ENCODE measurements at regions not wholly inside any gene's neighbourhood (a gene's known extent, or its start where the extent isn't known, plus 50 kb on each side); places are given as distances from the start of the nearest gene placed in this dataset.
"Not testable (repeated sequence)": the region's sequence is repeated elsewhere in the genome, so short reads cannot be mapped to it uniquely, and the experiment has no call there.

DNA sequence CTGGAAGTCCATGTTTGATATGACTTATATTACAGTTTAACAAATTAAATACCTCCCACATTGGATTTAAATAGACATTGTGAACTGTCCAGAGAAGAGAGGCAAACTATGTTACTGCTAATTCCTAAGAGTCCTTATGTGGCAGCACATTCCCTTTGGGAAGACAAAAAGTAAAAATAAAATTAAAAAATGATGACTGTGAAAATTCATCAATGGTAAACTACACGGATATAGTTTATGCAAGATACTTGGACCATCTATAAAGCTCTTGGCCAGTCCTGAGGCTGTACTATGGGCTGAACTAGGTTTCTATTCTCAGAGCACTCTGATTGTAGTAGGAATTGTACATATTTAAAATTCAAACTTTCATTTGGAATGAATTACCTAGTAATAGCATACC is 206.4 kb downstream of the LRRK2 start:
- Histone ChIP-seq H3K36me3 (replicated peaks; ENCODE audit: control insufficient read depth, insufficient read depth, low read length) (no peaks in the 10 kb centered on the region), H3K4me3 (ENCODE audit: insufficient read depth, low read depth, low read length) (no peak overlapping the region), H3K27me3 (ENCODE audit: control insufficient read depth, insufficient read depth, low read length) (no peaks in the 10 kb centered on the region)
- no peak for DNase-seq

DNA sequence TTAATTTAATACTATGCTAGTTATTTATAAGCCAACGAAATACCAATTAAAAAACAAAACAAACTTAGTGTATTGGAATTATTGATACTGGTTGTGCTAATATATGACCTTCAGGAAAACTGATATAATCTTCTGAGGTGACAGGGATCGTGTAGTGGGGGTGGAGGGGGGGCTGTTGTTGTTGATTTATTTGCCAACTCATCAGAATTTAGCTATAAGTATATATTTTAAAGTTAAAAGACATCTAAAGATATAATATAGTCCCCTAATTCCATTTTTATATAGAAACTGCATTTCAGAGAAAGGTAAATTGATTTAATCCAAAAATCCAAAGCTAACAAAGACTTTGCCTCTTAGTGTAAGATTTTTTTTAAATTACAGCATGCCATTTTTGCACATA is 210.5 kb downstream of the LRRK2 start:
- Histone ChIP-seq H3K4me3 (ENCODE audit: insufficient read depth, low read depth, low read length) (no peak overlapping the region), H3K36me3 (replicated peaks; ENCODE audit: control insufficient read depth, insufficient read depth, low read length) (no peaks in the 10 kb centered on the region), H3K27me3 (ENCODE audit: control insufficient read depth, insufficient read depth, low read length) (no peaks in the 10 kb centered on the region)
- DNase-seq = no peak

DNA sequence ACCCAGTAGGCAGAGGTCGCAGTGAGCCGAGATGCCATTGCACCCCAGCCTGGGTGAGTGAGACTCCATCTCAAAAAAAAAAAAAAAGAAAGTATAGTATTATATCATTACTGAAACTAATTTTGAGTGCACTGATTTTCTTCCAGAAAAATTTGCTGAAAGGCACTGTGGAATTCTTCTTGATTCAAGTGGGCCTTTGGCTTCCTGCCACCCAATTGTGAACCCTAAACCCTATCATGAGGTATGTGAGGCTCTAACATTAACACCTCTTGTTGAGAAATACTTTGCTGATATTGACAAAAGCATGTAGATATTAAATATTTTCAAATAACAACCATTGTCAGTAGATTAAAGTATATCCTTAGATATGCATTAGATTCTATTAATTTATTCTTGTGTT is 211.2 kb downstream of the LRRK2 start:
- Histone ChIP-seq H3K4me3 (ENCODE audit: insufficient read depth, low read depth, low read length) (no peak overlapping the region), H3K36me3 (replicated peaks; ENCODE audit: control insufficient read depth, insufficient read depth, low read length) (no peaks in the 10 kb centered on the region), H3K27me3 (ENCODE audit: control insufficient read depth, insufficient read depth, low read length) (no peaks in the 10 kb centered on the region)
- DNase-seq = no peak

DNA sequence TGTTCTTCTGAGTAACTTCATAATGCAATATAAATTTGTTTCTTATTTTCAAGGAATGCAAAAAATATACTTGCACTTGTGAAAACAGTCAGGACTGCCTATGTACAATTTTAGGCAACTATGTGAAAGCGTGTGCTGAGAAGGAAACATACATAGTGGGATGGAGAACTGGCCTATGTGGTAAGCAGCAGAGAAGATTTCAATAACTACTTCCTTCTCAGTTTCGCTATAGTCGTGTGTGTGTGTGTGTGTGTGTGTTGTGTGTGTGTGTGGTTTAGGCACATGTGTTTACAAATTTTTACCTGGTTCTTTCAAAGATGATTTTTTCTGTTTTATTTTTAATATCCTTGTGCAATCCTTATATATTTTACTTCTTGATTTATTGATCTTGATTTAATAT is 211.8 kb downstream of the LRRK2 start:
- no peaks in the 10 kb centered on the region for H3K27me3 ChIP-seq (ENCODE audit: control insufficient read depth, insufficient read depth, low read length)
- no peak for DNase-seq
- H3K36me3 ChIP-seq (replicated peaks; ENCODE audit: control insufficient read depth, insufficient read depth, low read length) = no peaks in the 10 kb centered on the region
- no peak overlapping the region for H3K4me3 ChIP-seq (ENCODE audit: insufficient read depth, low read depth, low read length)

DNA sequence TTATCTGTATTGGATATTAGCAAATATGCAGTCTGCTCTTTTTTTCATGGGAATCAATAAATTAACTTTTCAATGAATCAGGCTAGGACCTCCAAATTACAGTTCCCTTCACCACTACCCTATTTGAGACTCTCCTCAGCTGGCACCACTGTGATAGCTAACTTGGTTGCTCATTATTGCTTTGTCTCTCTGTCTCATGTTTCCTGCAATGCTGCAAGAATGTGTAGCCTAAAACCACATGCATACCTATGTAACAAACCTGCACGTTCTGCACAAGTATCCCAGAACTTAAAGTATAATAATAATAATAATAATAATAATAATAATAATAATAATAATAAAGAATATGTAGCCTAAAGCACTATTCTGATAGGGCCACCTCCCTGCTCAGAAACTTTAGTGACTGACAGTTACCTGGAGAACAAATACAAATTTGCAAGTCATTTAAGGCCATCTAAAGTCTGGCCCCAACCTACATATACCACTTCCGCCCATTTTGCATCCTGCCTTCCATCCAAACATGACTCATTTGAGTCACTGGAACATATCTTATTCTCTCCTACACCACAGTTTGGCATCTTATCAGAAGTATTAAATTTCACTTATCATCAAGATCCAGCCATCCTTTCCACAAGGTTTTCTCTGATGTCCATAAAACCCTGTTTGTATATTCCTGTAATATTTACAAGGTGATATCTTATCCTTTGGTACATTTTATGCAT is 215.1 kb downstream of the LRRK2 start:
- H3K27me3 ChIP-seq (ENCODE audit: control insufficient read depth, insufficient read depth, low read length) = no peaks in the 10 kb centered on the region
- H3K36me3 ChIP-seq (replicated peaks; ENCODE audit: control insufficient read depth, insufficient read depth, low read length) = no peaks in the 10 kb centered on the region
- DNase-seq = no peak
- no peak overlapping the region for H3K4me3 ChIP-seq (ENCODE audit: insufficient read depth, low read depth, low read length)

DNA sequence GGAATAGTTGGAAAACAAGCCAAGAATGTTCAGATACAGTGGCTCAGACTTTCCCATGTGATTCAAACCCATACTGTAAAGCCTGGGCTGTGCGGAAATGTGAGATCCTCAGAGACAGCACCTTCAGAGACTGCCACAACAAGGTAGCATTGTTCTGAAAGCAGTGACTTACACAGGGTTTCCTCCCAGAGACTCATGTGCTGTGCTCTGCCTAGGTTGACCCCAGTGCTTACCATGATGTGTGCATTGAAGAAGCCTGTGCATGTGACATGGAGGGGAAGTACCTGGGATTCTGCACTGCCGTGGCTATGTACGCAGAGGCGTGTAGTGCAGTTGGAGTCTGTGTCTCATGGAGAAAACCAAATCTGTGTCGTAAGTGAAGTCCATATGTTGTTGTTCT is 219.4 kb downstream of the LRRK2 start:
- no peak overlapping the region for H3K4me3 ChIP-seq (ENCODE audit: insufficient read depth, low read depth, low read length)
- no peaks in the 10 kb centered on the region for H3K27me3 ChIP-seq (ENCODE audit: control insufficient read depth, insufficient read depth, low read length)
- no peaks in the 10 kb centered on the region for H3K36me3 ChIP-seq (replicated peaks; ENCODE audit: control insufficient read depth, insufficient read depth, low read length)
- DNase-seq = no peak

DNA sequence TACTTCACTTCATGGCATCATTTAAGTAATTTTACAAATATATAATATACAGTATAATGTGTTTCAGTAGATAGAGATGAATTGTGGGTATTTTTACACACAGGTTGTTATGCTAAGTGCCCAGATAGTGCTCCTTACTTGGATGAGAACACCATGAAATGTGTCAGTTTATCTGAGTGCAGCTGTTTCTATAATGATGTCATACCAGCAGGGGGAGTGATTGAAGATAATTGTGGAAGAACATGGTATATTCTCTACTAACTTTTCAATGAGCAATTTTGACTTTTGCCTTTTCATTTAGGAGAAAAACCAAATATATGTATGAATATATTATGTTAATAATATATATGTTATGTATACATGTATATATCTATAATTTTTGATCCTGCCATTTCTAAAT is 221.6 kb downstream of the LRRK2 start:
- H3K36me3 ChIP-seq (replicated peaks; ENCODE audit: control insufficient read depth, insufficient read depth, low read length) = no peaks in the 10 kb centered on the region
- no peak overlapping the region for H3K4me3 ChIP-seq (ENCODE audit: insufficient read depth, low read depth, low read length)
- peak; percentile 3 for DNase-seq
- H3K27me3 ChIP-seq (ENCODE audit: control insufficient read depth, insufficient read depth, low read length) = no peaks in the 10 kb centered on the region

DNA sequence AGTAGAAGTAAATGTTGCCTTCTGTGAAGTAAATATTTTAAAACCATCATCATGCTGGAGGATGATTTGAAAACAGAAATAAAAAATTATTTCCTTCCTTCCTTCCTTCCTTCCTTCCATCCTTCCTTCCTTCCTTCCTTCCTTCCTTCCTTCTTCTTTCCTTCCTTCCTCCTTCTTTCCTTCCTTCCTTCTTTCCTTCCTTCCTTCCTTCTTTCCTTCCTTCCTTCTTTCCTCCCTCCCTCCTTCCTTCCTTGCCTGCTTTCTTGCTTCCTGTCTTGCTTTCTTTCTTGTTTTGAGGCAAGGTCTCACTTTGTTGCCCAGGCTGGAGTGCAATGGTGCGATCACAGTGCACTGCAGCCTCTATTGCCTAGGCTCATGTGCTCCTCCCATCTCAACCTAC is 223.7 kb downstream of the LRRK2 start:
- not testable (repeated sequence) for DNase-seq; H3K4me3 ChIP-seq (ENCODE audit: insufficient read depth, low read depth, low read length); H3K27me3 ChIP-seq (ENCODE audit: control insufficient read depth, insufficient read depth, low read length); H3K36me3 ChIP-seq (replicated peaks; ENCODE audit: control insufficient read depth, insufficient read depth, low read length)

DNA sequence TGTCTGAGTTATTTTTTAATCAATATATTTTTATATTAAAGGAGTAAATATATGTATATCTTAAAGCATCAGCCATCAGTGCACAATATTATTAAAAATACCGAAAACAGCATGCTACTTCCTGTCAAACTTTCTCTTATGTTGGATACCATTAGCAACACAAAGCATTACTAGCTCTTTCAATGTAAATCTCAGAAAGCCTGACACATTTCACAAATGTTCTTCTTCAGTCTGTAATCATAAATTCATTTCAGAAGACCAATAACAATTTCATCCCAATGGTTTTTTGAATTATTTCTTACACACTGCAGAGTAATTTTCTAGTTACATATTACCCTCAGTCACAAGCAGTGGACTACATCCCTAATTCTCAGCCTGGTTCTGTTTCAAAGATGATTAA is 226.9 kb downstream of the LRRK2 start:
- no peaks in the 10 kb centered on the region for H3K27me3 ChIP-seq (ENCODE audit: control insufficient read depth, insufficient read depth, low read length)
- DNase-seq = no peak
- H3K4me3 ChIP-seq (ENCODE audit: insufficient read depth, low read depth, low read length) = no peak overlapping the region
- no peaks in the 10 kb centered on the region for H3K36me3 ChIP-seq (replicated peaks; ENCODE audit: control insufficient read depth, insufficient read depth, low read length)

DNA sequence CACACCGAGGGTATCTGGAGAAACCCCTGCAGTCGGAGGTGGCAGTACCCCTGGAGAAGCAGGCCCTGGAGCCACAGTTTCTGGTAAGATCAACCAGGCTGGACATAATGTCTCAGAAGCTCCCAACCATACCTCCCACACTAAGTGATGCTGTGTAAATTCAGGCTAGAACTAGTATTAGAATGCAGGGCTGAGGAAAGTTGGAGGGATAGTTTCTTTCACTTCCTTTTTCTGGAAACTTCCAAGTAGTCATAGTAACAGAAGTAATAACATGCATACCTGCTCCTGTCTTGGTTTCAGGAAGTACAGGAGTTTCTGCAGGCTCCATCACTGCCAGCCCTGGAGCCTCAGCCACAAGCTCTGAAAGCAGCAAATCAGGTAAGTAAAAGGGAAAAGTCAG is 228.1 kb upstream of the CNTN1 start:
- Histone ChIP-seq H3K36me3 (replicated peaks; ENCODE audit: control insufficient read depth, insufficient read depth, low read length) (no peaks in the 10 kb centered on the region), H3K27me3 (ENCODE audit: control insufficient read depth, insufficient read depth, low read length) (no peaks in the 10 kb centered on the region), H3K4me3 (ENCODE audit: insufficient read depth, low read depth, low read length) (no peak overlapping the region)
- no peak for DNase-seq

DNA sequence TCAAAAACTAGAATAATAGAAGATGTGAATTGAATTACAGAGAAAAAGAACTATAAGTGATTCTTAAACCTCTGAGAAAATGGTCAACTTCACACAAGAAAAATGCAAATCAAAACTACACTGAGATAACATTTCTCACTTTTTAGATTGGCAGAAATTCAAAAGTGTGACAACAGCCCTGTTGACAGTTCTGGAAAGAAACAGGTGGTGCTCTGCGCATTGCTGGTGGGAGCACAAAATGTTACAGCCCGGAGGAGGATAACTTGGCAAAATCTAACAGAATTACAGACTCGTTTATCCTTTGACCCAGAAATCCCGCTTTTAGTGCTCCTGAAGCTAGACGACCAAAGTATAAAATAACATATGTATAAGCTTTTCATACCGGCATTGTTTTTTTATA is 222.5 kb upstream of the CNTN1 start:
- no peak overlapping the region for H3K4me3 ChIP-seq (ENCODE audit: insufficient read depth, low read depth, low read length)
- no peak for DNase-seq
- no peaks in the 10 kb centered on the region for H3K27me3 ChIP-seq (ENCODE audit: control insufficient read depth, insufficient read depth, low read length)
- no peaks in the 10 kb centered on the region for H3K36me3 ChIP-seq (replicated peaks; ENCODE audit: control insufficient read depth, insufficient read depth, low read length)

DNA sequence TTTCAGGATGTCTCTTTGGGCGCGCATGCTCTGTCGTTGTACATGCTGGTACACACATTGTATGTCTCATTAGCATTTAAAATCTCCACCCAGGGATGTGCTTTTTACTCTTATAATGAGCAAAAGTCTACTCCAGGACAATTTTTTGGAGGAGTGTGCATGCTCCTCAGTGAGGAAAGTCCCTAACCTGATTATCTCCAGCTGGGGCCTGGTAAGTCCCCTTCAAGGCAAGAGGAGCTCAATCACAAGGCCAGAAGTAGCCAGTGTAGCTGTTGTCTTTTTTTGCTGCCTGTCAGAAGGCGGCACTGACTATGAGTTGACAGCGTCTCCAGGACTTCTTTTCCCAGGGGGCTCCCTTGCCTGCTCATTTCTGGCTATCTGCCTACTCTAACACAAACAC is 218.3 kb upstream of the CNTN1 start:
- no peaks in the 10 kb centered on the region for H3K27me3 ChIP-seq (ENCODE audit: control insufficient read depth, insufficient read depth, low read length)
- H3K4me3 ChIP-seq (ENCODE audit: insufficient read depth, low read depth, low read length) = no peak overlapping the region
- H3K36me3 ChIP-seq (replicated peaks; ENCODE audit: control insufficient read depth, insufficient read depth, low read length) = no peaks in the 10 kb centered on the region
- no peak for DNase-seq

DNA sequence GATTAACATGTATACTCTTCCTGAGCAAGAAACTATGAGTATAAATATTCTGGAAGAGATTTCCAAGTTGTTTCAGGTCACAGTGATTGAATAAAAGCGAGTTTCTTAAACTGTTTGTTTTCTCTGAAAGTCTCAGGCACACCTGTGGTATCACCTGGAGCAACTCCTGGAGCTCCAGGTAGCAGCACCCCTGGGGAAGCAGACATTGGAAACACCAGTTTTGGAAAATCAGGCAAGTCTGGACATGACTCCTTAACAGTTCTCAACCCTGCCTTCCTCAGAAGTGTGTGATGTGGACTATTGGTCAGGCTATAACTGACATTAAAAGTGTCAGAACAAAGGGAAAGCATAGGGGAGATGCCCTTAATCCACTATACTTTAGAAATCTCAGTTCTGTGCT is 217.6 kb upstream of the CNTN1 start:
- DNase-seq = no peak
- no peaks in the 10 kb centered on the region for H3K36me3 ChIP-seq (replicated peaks; ENCODE audit: control insufficient read depth, insufficient read depth, low read length)
- no peaks in the 10 kb centered on the region for H3K27me3 ChIP-seq (ENCODE audit: control insufficient read depth, insufficient read depth, low read length)
- no peak overlapping the region for H3K4me3 ChIP-seq (ENCODE audit: insufficient read depth, low read depth, low read length)

DNA sequence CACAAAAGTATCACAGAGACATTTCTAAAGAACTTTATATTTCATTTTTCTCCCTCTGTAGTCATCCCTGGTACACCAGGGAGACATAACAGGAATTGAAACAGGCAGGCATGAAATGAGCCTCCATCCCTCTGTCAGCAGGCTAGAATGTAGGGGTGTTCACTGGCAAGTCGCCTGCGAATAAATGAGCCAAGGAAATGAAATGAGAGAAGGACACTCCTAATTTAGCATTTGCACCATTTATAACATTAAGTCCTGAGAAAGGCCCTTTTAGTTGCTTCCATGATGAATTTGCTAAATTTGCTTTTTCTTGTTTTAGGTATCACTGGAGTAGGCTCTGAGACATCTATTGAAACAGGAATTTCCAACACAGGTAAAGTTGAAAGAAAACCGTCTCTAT is 192.4 kb upstream of the CNTN1 start:
- DNase-seq = no peak
- Histone ChIP-seq H3K4me3 (ENCODE audit: insufficient read depth, low read depth, low read length) (no peak overlapping the region), H3K27me3 (ENCODE audit: control insufficient read depth, insufficient read depth, low read length) (no peaks in the 10 kb centered on the region), H3K36me3 (replicated peaks; ENCODE audit: control insufficient read depth, insufficient read depth, low read length) (no peaks in the 10 kb centered on the region)

DNA sequence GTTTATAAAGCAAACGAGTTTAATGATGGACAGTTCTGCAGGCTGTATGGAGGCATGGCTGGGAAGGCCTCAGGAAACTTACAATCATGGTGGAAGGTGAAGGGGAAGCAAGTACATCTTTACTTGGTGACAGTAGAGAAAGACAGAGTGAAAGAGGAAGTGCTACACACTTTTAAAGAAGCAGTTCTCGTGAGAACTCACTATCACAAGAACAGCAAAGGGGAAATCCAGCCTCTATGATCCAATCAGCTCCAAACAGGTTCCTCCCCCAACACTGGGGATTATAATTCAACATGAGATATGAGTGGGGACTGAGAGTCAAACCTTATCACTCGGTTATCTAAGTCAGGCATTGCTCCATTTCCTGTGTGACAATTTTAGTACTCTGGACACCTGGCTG is 189.9 kb upstream of the CNTN1 start:
- H3K4me3 ChIP-seq (ENCODE audit: insufficient read depth, low read depth, low read length) = no peak overlapping the region
- H3K27me3 ChIP-seq (ENCODE audit: control insufficient read depth, insufficient read depth, low read length) = no peaks in the 10 kb centered on the region
- H3K36me3 ChIP-seq (replicated peaks; ENCODE audit: control insufficient read depth, insufficient read depth, low read length) = no peaks in the 10 kb centered on the region
- DNase-seq = no peak

DNA sequence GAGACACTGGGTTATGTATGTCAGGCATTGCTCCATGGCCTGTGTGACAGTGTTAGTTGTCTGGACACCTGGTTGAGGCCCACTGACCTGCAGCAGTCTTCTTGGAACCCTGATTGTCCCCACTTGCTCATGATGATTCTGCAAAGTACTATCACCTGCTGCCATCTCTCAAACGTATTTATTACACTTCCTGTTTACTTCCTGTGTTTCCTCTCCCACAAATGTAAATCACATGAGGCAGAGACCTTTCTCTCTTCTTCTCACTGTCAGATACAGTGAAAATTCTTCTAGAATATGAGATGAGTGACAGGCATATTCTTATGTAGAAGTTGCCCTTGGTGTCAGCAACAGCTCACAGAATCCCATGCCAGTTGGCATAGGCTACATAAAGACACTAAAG is 186.9 kb upstream of the CNTN1 start:
- H3K36me3 ChIP-seq (replicated peaks; ENCODE audit: control insufficient read depth, insufficient read depth, low read length) = no peaks in the 10 kb centered on the region
- H3K4me3 ChIP-seq (ENCODE audit: insufficient read depth, low read depth, low read length) = no peak overlapping the region
- DNase-seq = no peak
- H3K27me3 ChIP-seq (ENCODE audit: control insufficient read depth, insufficient read depth, low read length) = no peaks in the 10 kb centered on the region
